Suprapubic skin (tissue), 4 donors: ENCODE measurements at regions not wholly inside any gene's neighbourhood (a gene's known extent, or its start where the extent isn't known, plus 50 kb on each side); places are given as distances from the start of the nearest gene placed in this dataset.
"Not testable (repeated sequence)": the region's sequence is repeated elsewhere in the genome, so short reads cannot be mapped to it uniquely, and the experiment has no call there.

ENCODE experiments used
- DNase-seq, 2 donors: peaks; one replicate each; pipeline ENCODE4 v3.0.0-alpha.2; 2019; ENCODE audit warnings: low spot score in 2 of 2
- H3K27ac ChIP-seq: fragments of 200-600 bp; sonication (generic); one replicate; pipeline ENCODE4 v1.5.1; 2019
- H3K27me3 ChIP-seq: fragments of 200-600 bp; sonication (generic); one replicate; pipeline ENCODE4 v1.5.1; 2019
- H3K36me3 ChIP-seq: fragments of 200-600 bp; sonication (generic); one replicate; pipeline ENCODE4 v1.5.1; 2019
- H3K4me1 ChIP-seq: fragments of 200-600 bp; sonication (generic); one replicate; pipeline ENCODE4 v1.5.1; 2019
- H3K4me3 ChIP-seq: fragments of 200-600 bp; sonication (generic); one replicate; pipeline ENCODE4 v1.5.1; 2019; ENCODE audit warnings: mild to moderate bottlenecking
- H3K9me3 ChIP-seq: fragments of 200-600 bp; sonication (generic); one replicate; pipeline ENCODE4 v1.5.1; 2019
- EP300 ChIP-seq: sonication (generic); formaldehyde crosslinking; IDR thresholded peaks from one replicate; pipeline ENCODE4 v1.6.1; 2017; ENCODE audit warnings: antibody characterized with exemption
- POLR2A ChIP-seq, 2 donors: fragments of 450-650 bp; IDR thresholded peaks; one replicate each; pipeline ENCODE4 v1.6.1; 2017; ENCODE audit warnings: antibody characterized with exemption in 2 of 2, mild to moderate bottlenecking in 2 of 2, moderate library complexity in 2 of 2
- POLR2AphosphoS5 ChIP-seq, 3 donors: sonication (generic); formaldehyde crosslinking; IDR thresholded peaks; one replicate each; pipeline ENCODE4 v1.6.1; 2017; ENCODE audit warnings: antibody characterized with exemption in 3 of 3
- WGBS: methylation state at CpG from one replicate; pipeline ENCODE4 v1.1.5; 2018; 5-methylcytosine and 5-hydroxymethylcytosine counted together
- TF ChIP-seq, protein P1 (sequence below), 2 donors: fragments of 200-600 bp in 1 of 2; fragments of 450-650 bp in 1 of 2; sonication (generic) in 1 of 2; IDR thresholded peaks; one replicate each; pipeline ENCODE4 v1.5.1; 2016 to 2019; ENCODE audit warnings: antibody characterized with exemption in 2 of 2, mild to moderate bottlenecking in 1 of 2, moderate library complexity in 1 of 2

DNA sequence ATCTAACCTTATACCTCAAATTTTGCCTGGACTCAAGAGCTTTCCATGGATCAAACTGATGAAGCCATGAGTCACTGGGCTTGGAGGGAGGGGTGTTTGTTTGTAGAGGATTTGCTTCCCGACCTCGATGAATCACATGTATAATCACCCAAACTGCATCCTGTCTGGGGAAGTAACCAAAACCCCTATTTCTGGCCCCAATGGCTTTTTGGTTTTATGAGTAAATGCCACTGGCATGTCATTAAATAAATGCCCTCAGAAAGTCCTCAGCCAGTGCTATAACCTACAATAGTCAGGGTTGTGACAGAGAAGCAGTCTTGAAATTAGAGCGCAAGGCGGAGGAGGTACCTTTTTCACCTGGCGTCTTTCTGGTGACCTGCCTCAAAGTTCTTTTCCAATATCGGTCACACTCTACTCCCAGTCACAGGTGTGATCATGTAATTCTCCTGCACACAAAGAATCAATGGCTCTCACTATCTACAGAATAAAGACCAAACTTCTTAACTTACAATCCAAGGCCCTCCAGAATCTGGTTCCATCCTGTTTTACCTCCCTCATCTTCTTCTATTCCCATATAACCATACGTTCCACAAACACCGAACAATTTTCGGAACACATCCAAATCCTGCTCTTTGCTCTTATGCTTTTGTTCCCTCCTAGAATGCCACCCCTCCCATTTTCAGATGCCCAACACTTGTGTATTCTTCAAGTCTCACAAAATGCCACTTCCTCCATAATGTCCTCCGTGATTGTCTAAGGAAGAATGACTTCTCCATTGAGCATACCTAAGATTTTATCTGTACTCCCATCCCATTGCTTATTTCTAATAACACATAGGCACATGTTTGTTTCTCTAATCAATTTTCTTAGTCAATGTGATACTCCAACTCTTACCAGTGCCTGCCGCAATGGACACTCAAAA lies 81.3 kb upstream of the BLID start:
- H3K27me3 ChIP-seq = peaks cover under 1% of the 10 kb centered on the region
- H3K4me1 ChIP-seq = peaks cover 8% of the 10 kb centered on the region
- no peak overlapping the region for H3K27ac ChIP-seq
- no peak for TF ChIP-seq POLR2A (IDR thresholded peaks at IDR 0.05)
- TF ChIP-seq POLR2AphosphoS5 (IDR thresholded peaks at IDR 0.05) = no peak
- TF ChIP-seq EP300 = no peak
- TF ChIP-seq, protein P1, sequence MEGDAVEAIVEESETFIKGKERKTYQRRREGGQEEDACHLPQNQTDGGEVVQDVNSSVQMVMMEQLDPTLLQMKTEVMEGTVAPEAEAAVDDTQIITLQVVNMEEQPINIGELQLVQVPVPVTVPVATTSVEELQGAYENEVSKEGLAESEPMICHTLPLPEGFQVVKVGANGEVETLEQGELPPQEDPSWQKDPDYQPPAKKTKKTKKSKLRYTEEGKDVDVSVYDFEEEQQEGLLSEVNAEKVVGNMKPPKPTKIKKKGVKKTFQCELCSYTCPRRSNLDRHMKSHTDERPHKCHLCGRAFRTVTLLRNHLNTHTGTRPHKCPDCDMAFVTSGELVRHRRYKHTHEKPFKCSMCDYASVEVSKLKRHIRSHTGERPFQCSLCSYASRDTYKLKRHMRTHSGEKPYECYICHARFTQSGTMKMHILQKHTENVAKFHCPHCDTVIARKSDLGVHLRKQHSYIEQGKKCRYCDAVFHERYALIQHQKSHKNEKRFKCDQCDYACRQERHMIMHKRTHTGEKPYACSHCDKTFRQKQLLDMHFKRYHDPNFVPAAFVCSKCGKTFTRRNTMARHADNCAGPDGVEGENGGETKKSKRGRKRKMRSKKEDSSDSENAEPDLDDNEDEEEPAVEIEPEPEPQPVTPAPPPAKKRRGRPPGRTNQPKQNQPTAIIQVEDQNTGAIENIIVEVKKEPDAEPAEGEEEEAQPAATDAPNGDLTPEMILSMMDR (IDR thresholded peaks at IDR 0.05) = no peak
- H3K36me3 ChIP-seq = no peaks in the 10 kb centered on the region
- H3K4me3 ChIP-seq = no peak overlapping the region
- 79% methylated on average over 11 of the region's 11 CpGs for WGBS
- DNase-seq = no peak
- no peaks in the 10 kb centered on the region for H3K9me3 ChIP-seq

DNA sequence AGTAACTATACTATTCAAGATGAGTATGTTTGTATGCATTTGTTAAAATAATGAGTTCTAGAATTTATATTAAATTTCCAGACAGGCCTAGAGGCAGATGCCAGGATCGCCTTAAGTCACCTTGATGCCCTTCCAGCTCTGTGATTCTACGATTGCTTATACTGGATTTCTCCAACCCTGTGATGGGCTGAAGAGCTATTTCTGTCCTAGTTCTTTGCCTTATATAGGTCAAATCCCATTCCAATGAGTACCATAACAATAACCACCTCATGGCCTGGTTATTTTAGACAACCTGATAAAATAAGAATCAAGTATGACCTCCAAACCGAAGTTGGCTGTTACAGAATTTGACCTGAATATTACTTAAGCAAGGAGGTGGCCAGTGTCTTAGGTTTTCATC lies 79.8 kb upstream of the BLID start:
- no peaks in the 10 kb centered on the region for H3K9me3 ChIP-seq
- WGBS = 92% methylated on average over 3 of the region's 3 CpGs
- H3K27me3 ChIP-seq = no peaks in the 10 kb centered on the region
- H3K4me1 ChIP-seq = peaks cover 4% of the 10 kb centered on the region
- H3K4me3 ChIP-seq = no peak overlapping the region
- TF ChIP-seq POLR2AphosphoS5 (IDR thresholded peaks at IDR 0.05) = no peak
- TF ChIP-seq, protein P1 (IDR thresholded peaks at IDR 0.05) = no peak
- no peak for TF ChIP-seq POLR2A (IDR thresholded peaks at IDR 0.05)
- TF ChIP-seq EP300 = no peak
- DNase-seq = no peak
- H3K27ac ChIP-seq = no peak overlapping the region
- H3K36me3 ChIP-seq = no peaks in the 10 kb centered on the region

DNA sequence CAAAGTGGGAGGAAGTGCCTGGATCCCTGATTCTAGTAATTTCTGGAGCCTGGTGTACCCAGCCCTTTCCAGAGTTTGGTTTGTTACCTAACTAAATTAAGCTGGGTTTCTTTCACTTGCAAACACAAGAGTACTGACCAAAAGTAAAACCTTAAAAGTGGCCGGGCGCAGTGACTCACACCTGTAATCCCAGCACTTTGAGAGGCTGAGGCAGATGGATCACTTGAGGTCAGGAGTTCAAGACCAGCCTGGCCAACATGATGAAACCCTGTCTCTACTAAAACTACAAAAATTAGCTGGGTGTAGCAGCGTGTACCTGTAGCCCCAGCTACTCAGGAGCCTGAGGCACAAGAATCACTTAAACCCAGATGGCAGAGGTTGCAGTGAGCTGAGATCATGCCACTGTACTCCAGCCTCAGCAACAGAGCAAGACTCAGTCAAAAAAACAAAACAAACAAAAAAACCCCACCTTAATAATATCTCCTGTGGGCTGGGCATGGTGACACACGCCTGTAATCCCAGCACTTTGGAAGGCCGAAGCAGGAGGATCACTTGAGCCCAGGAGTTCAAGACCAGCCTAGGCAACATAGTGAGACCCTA lies 78.0 kb upstream of the BLID start:
- not testable (repeated sequence) for DNase-seq, H3K4me1 ChIP-seq, H3K9me3 ChIP-seq, H3K36me3 ChIP-seq, H3K4me3 ChIP-seq, H3K27ac ChIP-seq, H3K27me3 ChIP-seq
- WGBS = 92% methylated on average over 3 of the region's 5 CpGs

DNA sequence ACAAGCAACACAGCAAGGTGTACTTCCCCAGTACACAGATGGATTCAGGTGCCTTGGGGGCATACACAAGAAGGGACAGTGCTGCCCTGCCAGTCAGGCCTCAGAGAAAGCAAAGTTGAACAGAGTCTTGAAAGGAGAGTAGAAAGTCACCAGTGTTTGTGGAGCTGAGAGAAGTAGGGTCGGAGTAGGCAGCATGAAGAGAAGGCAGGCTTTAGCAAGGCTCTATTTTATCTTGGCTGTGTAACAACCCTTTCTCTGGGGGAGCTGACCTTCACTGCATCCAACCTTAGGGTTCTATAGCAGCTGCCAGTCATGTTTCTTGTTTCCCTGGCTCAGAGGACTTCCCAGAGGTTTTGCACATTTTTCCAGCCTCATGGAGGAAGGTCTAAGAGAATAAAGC lies 77.4 kb upstream of the BLID start:
- H3K9me3 ChIP-seq = no peaks in the 10 kb centered on the region
- no peak for TF ChIP-seq POLR2A (IDR thresholded peaks at IDR 0.05)
- peaks cover 10% of the 10 kb centered on the region for H3K4me1 ChIP-seq
- H3K27me3 ChIP-seq = no peaks in the 10 kb centered on the region
- no peak overlapping the region for H3K4me3 ChIP-seq
- H3K36me3 ChIP-seq = no peaks in the 10 kb centered on the region
- no peak for DNase-seq
- H3K27ac ChIP-seq = no peak overlapping the region
- 76% methylated on average over 1 of the region's 1 CpG for WGBS

DNA sequence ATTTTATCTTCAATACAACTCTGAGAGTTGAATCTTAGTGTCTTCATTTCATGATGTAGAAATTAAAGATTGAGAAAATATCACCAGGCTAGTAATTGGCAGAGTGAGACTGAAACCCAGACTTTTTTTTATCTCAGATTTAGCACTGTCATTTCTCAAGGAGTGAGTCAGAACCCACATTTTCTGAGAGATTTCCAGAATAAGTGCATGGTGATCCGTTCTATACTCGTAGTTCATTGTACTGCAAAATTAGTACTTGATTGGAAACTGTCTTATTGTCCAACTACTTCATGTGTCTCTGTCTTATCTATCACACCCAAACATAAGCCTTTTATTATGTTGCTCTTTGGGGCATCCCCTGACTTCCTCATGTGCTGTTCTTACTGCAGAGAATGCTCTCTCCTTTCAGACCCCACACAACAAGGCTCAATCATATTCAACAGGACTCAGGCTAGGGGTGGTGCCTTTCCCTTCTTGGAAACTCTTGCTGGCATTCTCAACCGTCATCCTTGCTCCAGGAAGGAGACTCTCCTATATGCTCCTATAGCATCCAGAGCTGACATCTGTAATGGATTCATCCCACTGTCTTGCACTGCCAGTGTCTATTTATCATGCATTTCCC lies 76.7 kb upstream of the BLID start:
- Histone ChIP-seq H3K27ac (peak overlapping the region; percentile 11), H3K9me3 (no peaks in the 10 kb centered on the region), H3K36me3 (no peaks in the 10 kb centered on the region), H3K4me3 (no peak overlapping the region), H3K4me1 (peaks cover 10% of the 10 kb centered on the region), H3K27me3 (no peaks in the 10 kb centered on the region)
- WGBS = 43% methylated on average over 3 of the region's 3 CpGs
- TF ChIP-seq, protein P1 (IDR thresholded peaks at IDR 0.05) = no peak
- TF ChIP-seq POLR2A (IDR thresholded peaks at IDR 0.05) = no peak
- TF ChIP-seq EP300 = no peak
- no peak for DNase-seq

DNA sequence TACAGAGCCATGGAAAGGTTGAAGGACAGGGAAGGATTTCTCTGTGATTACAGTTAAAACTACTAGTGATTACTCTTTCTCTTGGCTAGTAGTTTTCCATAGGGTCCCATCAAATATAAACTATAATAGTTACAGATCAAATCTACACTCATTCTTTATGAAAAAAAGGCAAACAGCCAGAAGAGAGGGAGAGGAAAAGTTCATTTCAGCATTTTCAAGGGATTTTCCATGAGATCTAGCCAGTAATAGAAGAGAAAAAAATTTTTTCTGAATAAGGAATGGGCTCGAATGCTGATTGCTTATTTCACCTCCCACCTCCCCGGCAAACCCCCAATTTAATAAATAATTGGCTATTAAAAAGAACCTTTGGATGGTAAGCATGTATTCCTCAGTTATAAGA lies 74.8 kb upstream of the BLID start:
- H3K27me3 ChIP-seq = no peaks in the 10 kb centered on the region
- no peak overlapping the region for H3K4me3 ChIP-seq
- TF ChIP-seq POLR2A (IDR thresholded peaks at IDR 0.05) (no peak), POLR2AphosphoS5 (IDR thresholded peaks at IDR 0.05) (no peak), EP300 (no peak)
- peaks cover 10% of the 10 kb centered on the region for H3K4me1 ChIP-seq
- H3K9me3 ChIP-seq = no peaks in the 10 kb centered on the region
- H3K36me3 ChIP-seq = no peaks in the 10 kb centered on the region
- no peak for DNase-seq
- WGBS = 80% methylated on average over 2 of the region's 2 CpGs
- H3K27ac ChIP-seq = no peak overlapping the region
